Middle frontal gyrus (tissue), 1 donor: ENCODE measurements at regions not wholly inside any gene's neighbourhood (a gene's known extent, or its start where the extent isn't known, plus 50 kb on each side); places are given as distances from the start of the nearest gene placed in this dataset.
"Not testable (repeated sequence)": the region's sequence is repeated elsewhere in the genome, so short reads cannot be mapped to it uniquely, and the experiment has no call there.

Experiments
- DNase-seq: peaks from one replicate; pipeline ENCODE4 v3.0.0-alpha.2; 2015; ENCODE audit warnings: low spot score; ENCODE audit errors: extremely low spot score

DNA sequence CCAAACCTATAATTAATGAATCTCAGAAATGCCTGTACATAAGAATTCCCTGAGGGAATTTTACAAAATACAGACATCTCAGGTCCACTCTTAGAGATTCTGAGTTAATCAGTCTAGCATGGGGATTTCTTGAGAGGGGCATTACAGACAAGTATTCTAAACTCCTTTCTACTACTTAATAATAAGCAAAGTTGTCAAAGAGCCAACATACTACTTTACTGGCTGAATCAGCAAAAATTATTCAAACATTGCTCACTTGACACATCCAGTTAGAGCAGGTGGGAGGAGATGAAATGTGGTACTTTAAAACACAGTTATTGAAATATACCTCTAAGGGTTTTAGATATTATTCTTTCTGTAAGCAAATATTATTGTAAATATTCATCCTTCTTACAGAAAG lies 1164.7 kb downstream of the CDY2B start:
- DNase-seq: no peak

DNA sequence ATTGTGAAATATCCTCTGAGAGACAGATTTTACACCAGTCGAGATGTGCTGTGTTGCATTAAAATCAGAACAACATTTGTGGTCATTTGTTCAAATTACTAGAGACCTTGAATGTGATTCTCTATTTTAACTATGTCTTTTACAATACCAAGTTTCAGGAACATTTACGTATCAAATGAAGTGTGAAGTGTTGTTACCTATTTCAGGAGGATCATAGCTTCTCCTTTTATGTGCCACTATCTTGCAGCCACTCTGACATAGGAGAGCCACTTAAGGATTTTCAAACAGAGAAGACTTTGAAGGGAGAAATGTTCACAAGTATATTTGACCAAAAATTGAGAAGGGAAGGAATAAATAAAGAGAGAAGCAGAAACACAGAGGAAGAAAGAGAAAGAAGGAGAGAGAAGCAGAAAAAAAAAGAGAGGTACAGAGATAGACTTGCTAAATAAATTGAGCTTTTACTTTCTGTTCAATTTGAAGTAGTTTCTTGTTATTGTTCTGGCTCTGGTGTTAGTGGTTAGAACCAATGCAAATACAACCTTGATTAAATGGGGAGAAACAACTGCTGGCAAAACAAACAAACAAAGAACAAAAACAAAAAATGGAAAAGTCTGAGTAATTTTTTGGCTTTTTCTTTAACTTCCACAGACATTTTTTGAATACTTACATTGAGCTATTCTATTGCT lies 1206.8 kb downstream of the CDY2B start:
- DNase-seq: no peak

DNA sequence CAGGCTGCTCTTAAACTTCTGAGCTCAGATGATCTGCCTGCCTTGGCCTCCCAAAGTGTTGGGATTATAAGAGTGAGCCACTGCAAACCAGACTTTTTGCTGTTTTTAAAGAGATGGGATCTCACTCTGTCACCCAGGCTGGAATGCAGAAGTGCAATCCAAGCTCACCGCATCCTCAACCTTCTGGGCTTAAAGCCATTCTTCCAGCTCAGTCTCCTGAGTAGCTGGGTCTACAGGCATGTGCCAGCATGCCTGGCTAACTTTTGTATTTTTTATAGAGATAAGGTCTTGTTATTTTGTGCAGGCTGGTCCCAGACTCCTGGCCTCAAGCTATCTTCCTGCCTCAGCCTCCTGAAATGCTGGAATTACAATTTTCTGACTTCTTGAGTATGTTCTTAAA lies 1211.6 kb downstream of the CDY2B start:
- no peak for DNase-seq

DNA sequence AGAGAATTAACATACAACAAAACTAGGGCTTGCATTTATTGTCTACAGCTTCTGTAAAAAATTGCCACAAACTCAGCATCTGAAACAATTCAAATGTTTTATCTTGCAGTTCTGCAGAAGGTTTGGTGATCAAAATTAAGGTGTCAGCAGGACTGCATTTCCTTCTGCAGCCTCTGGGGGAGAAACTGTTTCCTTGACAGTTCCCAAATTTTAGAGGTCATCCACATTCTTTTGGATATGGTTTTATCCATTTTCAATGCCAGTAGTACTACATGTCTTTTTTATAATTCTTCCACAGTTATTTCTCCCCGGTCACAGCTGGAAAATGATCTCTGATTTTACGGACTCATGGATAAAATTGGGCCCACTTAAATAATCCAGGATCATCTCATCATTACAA lies 1217.3 kb downstream of the CDY2B start:
- no peak for DNase-seq

DNA sequence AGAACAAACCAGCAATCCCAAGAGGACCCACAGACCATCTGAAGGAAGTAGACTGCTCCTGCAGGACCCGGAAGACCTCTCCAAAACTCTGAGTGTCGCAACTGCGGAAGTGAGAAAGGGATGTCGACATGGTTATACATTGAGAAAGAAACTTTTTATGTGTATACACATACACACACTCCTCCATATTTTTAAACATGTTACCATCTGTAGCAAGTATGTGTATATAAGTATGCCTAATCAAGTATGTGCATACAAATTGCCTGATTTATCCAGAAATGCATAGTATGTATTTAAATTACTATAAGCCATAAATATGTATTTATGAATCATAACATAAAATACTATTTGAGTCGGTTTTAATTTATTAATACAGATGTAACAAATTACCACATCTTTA lies 1220.7 kb downstream of the CDY2B start:
- no peak for DNase-seq

DNA sequence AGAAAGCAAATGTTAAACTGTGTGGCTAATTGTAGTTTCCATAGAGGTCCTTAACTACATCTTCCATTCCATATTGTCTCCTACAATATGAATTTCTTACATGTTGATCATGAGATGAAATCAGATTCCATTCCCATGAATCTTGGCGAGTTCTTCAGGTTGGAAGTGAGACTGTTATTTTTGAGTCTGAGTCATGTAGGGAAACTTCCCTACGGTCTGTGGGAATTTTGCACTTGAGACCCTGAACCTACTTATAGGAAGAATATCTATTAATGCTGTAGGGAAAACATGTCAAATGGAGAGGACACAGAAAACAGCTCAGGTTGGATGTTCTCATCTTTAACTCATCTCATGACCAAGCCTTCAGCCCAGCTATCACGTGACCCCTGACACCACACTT lies 1226.0 kb downstream of the CDY2B start:
- no peak for DNase-seq

DNA sequence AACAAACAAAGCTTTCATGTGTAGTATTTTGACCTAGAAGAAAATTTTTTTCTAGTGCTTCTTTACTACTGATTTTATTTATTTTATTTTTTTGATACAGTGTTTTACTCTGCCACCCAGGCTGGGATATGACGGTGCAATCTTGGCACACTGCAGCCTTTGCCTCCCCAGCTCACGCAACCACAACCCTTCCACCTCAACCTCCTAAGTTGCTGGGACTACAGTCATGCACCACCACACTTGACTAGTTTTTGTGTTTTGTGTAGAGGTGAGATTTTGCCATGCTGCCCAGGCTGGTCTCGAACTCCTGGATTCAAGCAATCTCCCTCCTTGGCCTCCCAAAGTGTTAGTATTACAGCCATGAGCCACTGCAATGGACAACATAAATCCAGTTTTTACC lies 1234.0 kb downstream of the CDY2B start:
- DNase-seq: no peak

DNA sequence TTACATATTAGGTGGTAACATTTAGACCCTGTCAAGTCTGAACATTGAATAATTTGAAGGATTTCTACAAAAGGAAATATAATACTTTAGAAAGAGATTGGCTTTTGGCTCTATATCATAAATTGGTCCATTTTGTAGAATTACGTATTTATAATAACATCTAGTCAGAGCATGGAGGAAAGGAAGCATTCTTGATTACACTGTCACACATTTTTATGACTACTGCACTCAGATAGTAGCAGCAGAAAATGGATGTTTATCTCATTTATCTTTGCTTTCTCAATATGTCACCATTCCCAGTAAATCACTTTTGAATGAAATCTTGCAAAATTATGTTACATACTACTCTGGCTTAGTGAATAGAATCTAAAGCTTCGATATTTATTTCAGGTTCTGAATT lies 1234.6 kb downstream of the CDY2B start:
- DNase-seq: no peak

DNA sequence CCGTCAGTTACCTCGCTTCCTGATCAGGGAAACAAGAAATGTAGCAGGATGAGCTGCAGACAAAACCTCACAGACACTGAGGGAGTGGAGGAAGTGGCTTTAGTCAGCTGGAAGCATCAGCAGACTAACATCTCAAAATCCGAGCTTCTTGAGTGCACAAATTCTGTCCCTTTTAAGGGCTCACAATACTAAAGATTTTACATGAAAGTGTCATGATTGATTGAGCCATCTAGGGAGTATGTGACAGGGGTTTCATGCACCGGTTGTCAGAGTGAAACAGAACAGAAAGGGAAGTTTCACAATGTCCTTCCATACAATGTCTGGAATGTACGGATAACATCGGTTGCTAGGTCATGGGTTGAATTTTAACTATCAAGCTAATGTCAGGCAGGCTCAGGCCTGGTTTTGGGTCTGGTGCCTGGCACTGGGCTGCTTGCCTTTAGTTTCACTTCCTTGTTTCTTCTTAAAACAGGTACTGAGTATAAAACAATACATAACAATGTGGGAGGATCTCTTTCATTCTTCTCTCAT lies 1235.7 kb downstream of the CDY2B start:
- DNase-seq: no peak

DNA sequence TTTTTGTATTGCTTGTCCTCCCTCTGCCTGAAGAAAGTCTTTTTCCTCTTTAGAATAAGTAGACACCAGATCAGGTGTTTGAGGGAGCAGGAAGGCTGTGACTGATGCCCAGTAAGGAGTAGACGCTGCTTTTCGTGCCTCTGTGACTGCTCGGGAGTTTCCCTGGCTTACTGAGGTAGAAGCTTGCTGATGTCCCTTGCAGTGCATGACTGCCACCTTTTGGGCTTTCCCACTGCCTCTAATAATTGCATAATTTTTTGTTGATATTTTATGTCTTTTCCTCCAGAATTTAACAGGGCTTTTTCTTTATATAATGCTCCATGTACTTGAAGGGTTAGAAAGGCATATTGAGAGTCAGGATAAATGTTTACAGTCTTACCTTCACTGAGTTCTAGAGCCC lies 1240.2 kb downstream of the CDY2B start:
- peak; percentile 2 for DNase-seq

DNA sequence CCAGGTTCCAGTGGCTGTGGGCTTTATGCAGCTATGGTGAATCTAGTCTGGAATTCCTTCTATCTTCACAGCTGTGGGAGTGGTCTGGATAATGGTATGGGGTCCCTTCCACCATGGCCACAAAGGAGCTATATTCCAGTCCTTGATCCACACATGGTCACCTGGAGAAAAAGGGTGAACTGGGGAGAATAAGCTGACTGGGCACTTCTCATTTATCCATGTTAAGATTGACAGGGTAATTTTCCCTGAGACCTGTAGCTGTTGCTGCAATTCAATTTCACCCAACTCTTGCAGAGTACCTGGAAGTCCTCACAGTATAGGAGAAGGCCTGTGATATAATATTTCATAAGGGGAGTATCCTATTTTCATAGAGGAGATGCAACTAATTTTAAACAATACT lies 1241.3 kb downstream of the CDY2B start:
- DNase-seq: not testable (repeated sequence)

DNA sequence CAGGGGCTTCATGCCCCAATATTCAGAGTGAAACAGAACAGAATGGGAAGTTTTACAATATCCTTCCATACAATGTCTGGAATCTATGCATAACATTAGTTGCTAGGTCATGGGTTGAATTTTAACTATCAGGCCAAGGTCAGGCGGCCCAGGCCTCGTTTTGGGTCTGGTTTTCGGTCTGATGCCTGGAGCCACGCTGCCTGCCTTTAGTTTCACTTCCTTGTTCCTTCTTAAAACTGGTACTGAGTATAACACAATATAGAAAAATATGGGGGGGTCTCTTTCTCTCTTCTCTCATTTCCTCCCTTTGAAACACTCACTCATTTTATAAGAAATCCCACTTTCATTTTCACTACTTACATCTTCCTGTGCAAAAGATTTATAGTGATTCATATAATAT lies 1243.8 kb downstream of the CDY2B start:
- no peak for DNase-seq

DNA sequence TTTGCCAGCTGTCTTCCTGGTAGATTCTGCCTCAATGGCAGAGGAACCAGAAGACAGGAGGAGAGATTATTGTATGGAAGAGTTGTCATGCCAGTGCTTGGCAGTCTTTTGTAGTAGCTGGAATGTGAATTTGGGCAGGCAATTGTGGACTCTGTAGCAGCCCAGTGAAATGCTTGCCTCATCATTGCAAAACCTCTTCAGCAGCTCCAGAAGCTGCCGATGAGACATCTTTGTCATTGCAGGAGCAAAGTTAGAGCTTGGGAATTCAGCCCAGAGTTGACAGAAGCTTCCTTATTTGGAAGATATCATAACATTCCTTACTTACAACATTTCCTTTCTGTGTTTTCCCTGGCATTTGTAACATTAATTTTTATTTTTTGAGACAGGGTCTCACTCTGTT lies 1250.9 kb downstream of the CDY2B start:
- DNase-seq: no peak

DNA sequence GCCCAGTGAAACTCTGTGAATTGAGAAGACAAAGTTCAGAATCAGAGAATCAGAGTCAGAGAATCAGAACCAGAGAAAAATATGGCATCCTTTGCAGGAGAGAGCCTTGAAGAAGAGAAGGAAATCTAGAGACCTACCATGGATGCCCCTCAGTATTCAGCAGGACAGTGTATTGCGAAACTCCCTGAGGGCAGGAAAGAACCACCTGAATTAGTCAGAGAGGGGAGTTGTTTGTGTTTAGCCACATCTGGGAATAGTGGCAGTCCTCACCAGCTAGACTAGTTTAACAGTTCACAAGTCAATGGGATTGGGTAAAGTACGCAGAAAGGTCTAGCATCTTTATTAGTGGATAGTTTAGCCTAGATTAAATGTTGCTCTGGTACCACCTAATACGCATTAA lies 1252.9 kb downstream of the CDY2B start:
- no peak for DNase-seq

DNA sequence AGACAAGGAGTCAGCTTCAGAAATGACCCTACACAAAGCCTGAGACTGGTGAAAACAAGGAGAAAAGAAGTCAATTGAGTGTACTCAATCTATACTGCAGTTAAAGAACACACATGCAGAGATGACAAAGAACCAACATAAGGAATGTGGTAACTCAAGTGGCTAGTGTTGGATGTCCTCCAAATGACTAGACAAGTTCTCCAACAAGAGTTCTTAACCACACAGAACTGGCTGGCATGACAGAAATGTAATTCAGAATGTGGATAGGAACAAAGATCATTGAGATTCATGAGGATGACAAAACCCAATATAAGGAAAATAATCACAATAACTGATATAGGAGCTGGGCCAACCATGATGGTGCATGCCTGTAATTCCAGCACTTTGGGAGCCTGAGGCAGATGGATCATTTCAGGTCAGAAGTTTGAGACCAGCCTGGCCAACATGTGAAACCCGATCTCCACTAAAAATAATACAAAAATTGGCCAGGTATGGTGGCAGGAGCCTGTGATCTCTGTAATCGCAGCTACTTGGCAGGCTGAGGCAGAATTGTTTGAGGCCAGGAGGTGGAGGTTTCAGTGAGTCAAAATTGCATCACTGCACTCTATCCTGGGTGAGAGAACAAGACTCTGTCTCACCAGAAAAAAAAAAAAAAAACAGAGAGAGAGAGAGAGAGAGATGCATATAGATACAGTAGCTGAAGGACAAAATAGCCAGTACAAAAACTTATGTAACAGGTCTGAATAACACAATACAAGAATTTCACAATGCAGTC lies 1263.6 kb downstream of the CDY2B start:
- no peak for DNase-seq

DNA sequence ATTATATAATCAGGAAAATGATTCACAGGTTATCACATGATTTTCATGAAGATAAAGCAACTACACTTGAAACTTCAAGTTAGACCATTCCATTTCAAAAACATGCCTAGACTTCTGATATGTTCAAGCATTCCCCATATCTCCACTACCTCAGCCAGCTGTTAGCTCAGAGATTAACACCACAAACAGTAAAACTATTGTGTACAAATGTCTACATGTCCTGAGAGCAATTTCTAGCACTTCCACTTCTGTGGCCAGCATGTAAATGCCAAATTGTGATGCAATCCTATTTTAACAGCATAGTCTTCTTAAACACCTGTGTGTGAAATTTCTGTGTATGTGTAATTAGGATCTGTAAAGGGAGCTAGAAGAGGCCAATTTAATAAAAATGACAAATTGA lies 1271.3 kb downstream of the CDY2B start:
- DNase-seq: no peak

DNA sequence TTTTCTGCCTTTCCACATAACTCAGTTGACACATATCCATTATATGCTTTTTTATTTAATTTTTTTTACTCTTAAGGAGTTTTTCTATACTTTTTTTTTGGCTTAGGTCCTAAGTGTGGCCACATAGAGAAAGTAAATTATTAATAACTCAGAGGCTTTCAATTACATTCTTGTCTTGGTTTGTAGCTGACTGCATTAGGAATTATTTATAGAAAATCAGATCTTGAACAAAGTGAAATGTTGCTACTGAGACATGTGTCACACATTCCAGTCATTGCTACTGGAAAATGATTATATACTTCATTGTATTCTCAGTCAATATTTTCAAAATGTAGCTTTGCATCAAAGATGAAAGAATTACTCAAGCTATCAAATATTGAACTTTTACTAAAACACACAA lies 1277.9 kb downstream of the CDY2B start:
- no peak for DNase-seq

DNA sequence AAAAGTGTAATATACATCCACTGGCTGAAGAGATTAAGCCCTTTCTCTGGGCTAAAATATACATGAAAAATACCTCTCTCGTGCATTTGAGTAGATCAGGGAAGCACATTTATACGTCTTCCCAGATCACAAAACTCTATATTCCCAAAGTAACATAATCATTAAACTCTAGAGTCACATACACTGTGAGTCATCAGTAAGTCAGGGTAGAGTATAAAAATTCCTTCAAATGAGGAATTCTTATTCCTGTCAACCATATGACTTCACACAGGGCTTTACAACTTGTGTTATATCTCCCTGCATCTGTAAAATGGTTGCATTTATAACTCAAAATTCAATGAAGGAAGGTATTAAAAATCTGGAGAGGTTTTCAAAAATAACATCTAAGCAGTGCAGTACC lies 1278.4 kb downstream of the CDY2B start:
- DNase-seq: no peak

DNA sequence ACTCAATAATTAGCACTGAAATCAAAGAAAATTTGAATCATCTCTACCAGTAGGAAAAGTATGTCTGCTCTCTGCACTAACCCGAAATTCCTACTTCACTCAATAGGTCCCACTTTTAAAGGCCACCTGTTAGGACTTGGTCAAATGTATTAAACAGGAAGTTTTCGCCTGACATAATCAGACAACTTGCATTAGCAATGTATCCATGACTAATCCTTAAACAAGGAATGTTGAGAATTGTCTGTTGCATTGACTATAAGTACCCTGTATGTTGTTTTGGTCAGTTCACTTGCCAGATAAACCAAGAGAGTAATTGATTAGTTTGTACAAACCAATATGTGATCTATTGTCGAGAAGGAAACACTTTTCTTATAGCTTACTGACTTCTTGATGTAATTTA lies 1308.0 kb downstream of the CDY2B start:
- no peak for DNase-seq

DNA sequence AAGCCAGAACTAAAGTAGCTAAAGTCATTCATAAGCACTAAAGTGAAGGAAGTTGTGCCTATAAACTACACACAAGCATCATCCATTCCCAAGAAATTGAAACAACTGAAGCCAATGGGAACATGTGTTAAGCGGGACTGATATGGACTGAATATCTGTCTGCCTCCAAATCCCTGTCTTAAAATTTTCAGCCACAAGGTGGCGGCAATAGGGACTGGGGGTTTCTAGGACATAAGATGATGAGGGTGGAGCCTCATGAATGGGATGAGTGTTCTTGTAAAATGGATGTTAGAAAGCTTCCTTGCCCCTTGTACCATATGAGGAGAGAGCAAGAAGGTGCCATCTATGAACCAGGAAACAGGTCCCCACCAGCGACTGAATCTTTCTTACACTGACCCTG lies 1317.5 kb downstream of the CDY2B start:
- no peak for DNase-seq

DNA sequence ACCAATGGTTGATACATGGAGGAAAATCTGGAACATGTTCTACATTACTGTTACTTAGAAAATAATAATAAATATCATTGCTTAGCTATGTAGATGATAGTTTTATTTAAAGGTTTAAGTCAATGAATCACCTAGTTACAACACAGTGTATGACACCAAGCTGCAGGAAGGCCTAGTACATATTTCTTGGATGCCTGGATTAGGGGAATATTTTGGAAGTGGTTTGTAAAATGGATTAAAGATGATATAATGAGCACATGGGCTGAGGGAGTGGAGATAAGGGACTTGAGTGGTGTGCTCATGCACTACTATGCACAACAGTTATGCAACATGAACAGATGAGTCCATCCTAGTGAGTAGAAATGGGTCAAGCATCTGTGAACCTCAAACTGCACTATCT lies 1358.0 kb downstream of the CDY2B start:
- DNase-seq: no peak

DNA sequence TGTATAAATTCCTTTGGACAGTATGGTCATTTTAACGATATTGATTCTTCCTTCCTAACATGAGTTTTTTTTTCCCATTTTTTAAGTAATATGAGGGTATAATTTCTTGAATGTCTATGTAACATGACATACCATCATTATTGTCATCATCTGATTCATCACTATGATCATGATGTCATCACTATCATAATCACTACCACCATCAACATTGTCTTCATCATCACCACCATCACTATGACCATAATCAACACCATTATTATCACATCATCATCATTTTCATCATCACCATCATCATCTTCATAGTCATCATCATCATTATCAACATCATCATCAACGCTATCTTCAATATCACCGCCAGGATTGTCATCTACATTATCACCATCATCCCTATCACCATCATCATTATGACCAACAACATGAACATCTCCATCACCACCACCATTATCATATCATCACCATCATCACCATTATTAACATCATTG lies 1377.2 kb downstream of the CDY2B start:
- DNase-seq: no peak

DNA sequence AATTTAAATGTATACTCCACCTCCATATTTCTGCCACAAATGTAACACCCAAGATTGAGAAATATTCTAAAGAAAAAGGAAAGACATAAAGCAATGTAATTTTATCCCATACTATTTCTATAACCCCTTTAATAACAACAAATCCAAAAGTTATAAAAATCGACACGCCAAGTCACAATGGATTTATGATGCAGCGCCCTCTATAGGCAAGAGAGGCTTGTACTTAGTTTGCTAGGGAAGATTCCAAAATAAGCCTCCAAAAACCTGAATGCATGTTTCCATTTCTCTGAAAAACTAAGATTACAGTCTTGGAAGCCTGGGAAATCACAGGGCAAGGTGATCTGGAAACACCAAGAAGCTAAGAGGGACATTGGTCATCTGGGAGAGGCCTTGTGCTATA lies 1389.3 kb downstream of the CDY2B start:
- no peak for DNase-seq
